H9 (cell line): ENCODE measurements at regions not wholly inside any gene's neighbourhood (a gene's known extent, or its start where the extent isn't known, plus 50 kb on each side); places are given as distances from the start of the nearest gene placed in this dataset.

Experiments
- DNase-seq: peaks from one replicate; pipeline ENCODE4 v3.0.0-alpha.2; 2017
- H2AFZ ChIP-seq: one replicate; pipeline ENCODE4 v1.6.1; 2013; ENCODE audit warnings: mild to moderate bottlenecking, low read length, control low read depth, moderate library complexity
- H2AK5ac ChIP-seq: 2 replicates; pipeline ENCODE4 v1.6.1; 2013; ENCODE audit warnings: low read length, control low read depth, mixed read lengths; ENCODE audit not compliant: insufficient read length
- H2BK120ac ChIP-seq: one replicate; pipeline ENCODE4 v1.6.1; 2013; ENCODE audit warnings: low read depth, mild to moderate bottlenecking, low read length, control low read depth, inconsistent platforms; ENCODE audit not compliant: poor library complexity, severe bottlenecking
- H2BK12ac ChIP-seq: 2 replicates; pipeline ENCODE4 v1.6.1; 2013; ENCODE audit warnings: low read length, control low read depth, mixed read lengths, low read depth; ENCODE audit not compliant: insufficient read length
- H2BK15ac ChIP-seq: 2 replicates; pipeline ENCODE4 v1.6.1; 2013; ENCODE audit warnings: low read depth, low read length, control low read depth
- H2BK20ac ChIP-seq: one replicate; pipeline ENCODE4 v1.6.1; 2013; ENCODE audit warnings: low read depth, mild to moderate bottlenecking, low read length, control low read depth, inconsistent platforms; ENCODE audit not compliant: poor library complexity, severe bottlenecking
- H2BK5ac ChIP-seq: 2 replicates; pipeline ENCODE4 v1.6.1; 2013; ENCODE audit warnings: low read length, control low read depth, mixed read lengths; ENCODE audit not compliant: insufficient read length
- H3K14ac ChIP-seq: 2 replicates; pipeline ENCODE4 v1.6.1; 2013; ENCODE audit warnings: low read length, control low read depth; ENCODE audit not compliant: insufficient read depth
- H3K18ac ChIP-seq: 2 replicates; pipeline ENCODE4 v1.6.1; 2013; ENCODE audit warnings: low read depth, mild to moderate bottlenecking, mixed read lengths, low read length, control low read depth; ENCODE audit not compliant: insufficient read length
- H3K23ac ChIP-seq: 2 replicates; pipeline ENCODE4 v1.6.1; 2013; ENCODE audit warnings: low read length, control low read depth, mixed read lengths, low read depth; ENCODE audit not compliant: insufficient read length
- H3K23me2 ChIP-seq: 2 replicates; pipeline ENCODE4 v1.6.1; 2013; ENCODE audit warnings: low read depth, mild to moderate bottlenecking, mixed read lengths, low read length, control low read depth; ENCODE audit not compliant: insufficient read length, poor library complexity, severe bottlenecking
- H3K27ac ChIP-seq: 2 replicates; pipeline ENCODE4 v1.5.1; 2013; ENCODE audit warnings: low read length, control low read depth, mixed read lengths, low read depth; ENCODE audit not compliant: insufficient read length
- H3K27me3 ChIP-seq: 2 replicates; pipeline ENCODE4 v1.6.1; 2013; ENCODE audit warnings: low read length, control low read depth, inconsistent platforms; ENCODE audit not compliant: insufficient read depth
- H3K4ac ChIP-seq: 2 replicates; pipeline ENCODE4 v1.6.1; 2013; ENCODE audit warnings: low read depth, mild to moderate bottlenecking, control low read depth, inconsistent platforms, low read length, moderate library complexity
- H3K4me1 ChIP-seq: 2 replicates; pipeline ENCODE4 v1.6.1; 2013; ENCODE audit warnings: low read length, control low read depth, inconsistent platforms; ENCODE audit not compliant: insufficient read depth
- H3K4me2 ChIP-seq: 2 replicates; pipeline ENCODE4 v1.6.1; 2013; ENCODE audit warnings: low read length, control low read depth, mixed read lengths; ENCODE audit not compliant: insufficient read length, insufficient read depth
- H3K56ac ChIP-seq: 2 replicates; pipeline ENCODE4 v1.6.1; 2013; ENCODE audit warnings: low read depth, mild to moderate bottlenecking, mixed read lengths, low read length, control low read depth; ENCODE audit not compliant: insufficient read length
- H3K79me1 ChIP-seq: 2 replicates; pipeline ENCODE4 v1.6.1; 2013; ENCODE audit warnings: low read depth, mild to moderate bottlenecking, moderate library complexity, low read length, control low read depth, inconsistent platforms; ENCODE audit not compliant: insufficient read depth, poor library complexity, severe bottlenecking
- H3K79me2 ChIP-seq: 2 replicates; pipeline ENCODE4 v1.6.1; 2013; ENCODE audit warnings: low read length, control low read depth, inconsistent platforms; ENCODE audit not compliant: insufficient read depth
- H3K9ac ChIP-seq: 2 replicates; pipeline ENCODE4 v1.6.1; 2013; ENCODE audit warnings: low read length, control low read depth, mixed read lengths; ENCODE audit not compliant: insufficient read length; ENCODE audit errors: extremely low read depth
- H3K9me3 ChIP-seq: one replicate; pipeline ENCODE4 v1.6.1; 2013; ENCODE audit warnings: low read depth, low read length, inconsistent platforms; ENCODE audit not compliant: control insufficient read depth
- H3T11ph ChIP-seq: one replicate; pipeline ENCODE4 v1.6.1; 2013; ENCODE audit warnings: mild to moderate bottlenecking, low read length, control low read depth, inconsistent platforms
- H4K20me1 ChIP-seq: one replicate; pipeline ENCODE4 v1.6.1; 2013; ENCODE audit not compliant: control insufficient read depth, insufficient read length, insufficient read depth
- H4K5ac ChIP-seq: 2 replicates; pipeline ENCODE4 v1.6.1; 2013; ENCODE audit warnings: low read depth, mild to moderate bottlenecking, mixed read lengths, low read length, control low read depth; ENCODE audit not compliant: insufficient read length
- H4K8ac ChIP-seq: replicated peaks from 2 replicates; pipeline ENCODE4 v1.6.1; 2013; ENCODE audit warnings: low read length, control low read depth, mixed read lengths, low read depth; ENCODE audit not compliant: insufficient read length
- H4K91ac ChIP-seq: 2 replicates; pipeline ENCODE4 v1.6.1; 2013; ENCODE audit warnings: low read depth, mild to moderate bottlenecking, moderate library complexity, mixed read lengths, low read length, control low read depth; ENCODE audit not compliant: insufficient read length
- H3K27ac Mint-ChIP-seq, 3 experiments: 2 replicates in 2 of 3; 3 replicates in 1 of 3; pipeline ENCODE4 v1.8.0; 2020 to 2021; ENCODE audit warnings: mixed read lengths in 3 of 3, mild to moderate bottlenecking in 1 of 3, moderate library complexity in 1 of 3
- H3K27me3 Mint-ChIP-seq: 2 replicates; pipeline ENCODE4 v1.8.0; 2021; ENCODE audit warnings: low read depth, mild to moderate bottlenecking, moderate library complexity, mixed read lengths
- H3K36me3 Mint-ChIP-seq, 3 experiments: 2 replicates in 2 of 3; 3 replicates in 1 of 3; pipeline ENCODE4 v1.8.0; 2020 to 2021; ENCODE audit warnings: low read depth in 3 of 3, mixed read lengths in 3 of 3; ENCODE audit not compliant: insufficient read depth in 1 of 3
- H3K4me1 Mint-ChIP-seq, 2 experiments: 2 replicates each; pipeline ENCODE4 v1.8.0; 2020; ENCODE audit warnings: mixed read lengths in 2 of 2
- H3K4me3 Mint-ChIP-seq, 2 experiments: 2 replicates in 1 of 2; 3 replicates in 1 of 2; pipeline ENCODE4 v1.8.0; 2020 to 2021; ENCODE audit warnings: mild to moderate bottlenecking in 2 of 2, mixed read lengths in 2 of 2, moderate library complexity in 1 of 2
- H3K9me3 Mint-ChIP-seq, 2 experiments: 2 replicates in 1 of 2; 3 replicates in 1 of 2; pipeline ENCODE4 v1.8.0; 2020; ENCODE audit warnings: mild to moderate bottlenecking in 2 of 2, mixed read lengths in 2 of 2, moderate library complexity in 1 of 2
- WGBS: extraction: QIAGEN DNeasy Blood & Tissue Kit; methylation state at CpG from one replicate; pipeline ENCODE4 v1.1.7; 2013; ENCODE audit warnings: missing lambda C conversion rate, low lambda C conversion rate, mixed read lengths; ENCODE audit not compliant: insufficient read length; ENCODE audit errors: extremely low coverage; 5-methylcytosine and 5-hydroxymethylcytosine counted together
- TF ChIP-seq, protein P1 (sequence below): fragments of 200-600 bp; sonication (generic); conservative IDR thresholded peaks from 3 replicates; pipeline ENCODE4 v1.8.0; 2021; ENCODE audit warnings: antibody characterized with exemption, mild to moderate bottlenecking

DNA sequence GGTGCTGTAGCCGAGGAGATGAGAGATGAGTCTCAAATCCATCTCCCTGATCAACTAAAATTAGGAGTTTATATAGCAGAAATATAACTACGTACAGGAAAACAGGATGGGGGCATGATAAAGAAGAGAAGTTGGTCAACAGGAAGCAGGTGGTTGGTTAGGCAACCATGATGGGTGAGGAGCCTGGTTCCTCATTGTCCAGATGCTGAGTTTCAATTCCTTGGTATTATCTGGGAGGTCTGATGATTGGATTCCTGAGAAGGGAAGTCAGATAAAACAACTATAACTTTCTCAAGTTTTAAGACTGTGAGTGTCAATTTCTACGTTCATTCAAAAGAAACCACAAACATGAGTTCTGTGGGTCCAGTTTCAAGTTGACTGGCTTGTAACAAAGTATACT is 323.9 kb downstream of the MTRR start:
- H3K4ac ChIP-seq, result no peak overlapping the region
- H4K91ac ChIP-seq, result no peak overlapping the region
- no peak overlapping the region for H3K14ac ChIP-seq
- H3K23me2 ChIP-seq, result no peaks in the 10 kb centered on the region
- no peak for DNase-seq
- H2AFZ ChIP-seq, result no peak overlapping the region
- H2BK120ac ChIP-seq, result no peak overlapping the region
- Mint-ChIP-seq H3K9me3 (peaks cover 2 to 4% of the 10 kb centered on the region in 2 experiments; a peak in 4 of 5 replicates), H3K4me1 (no peaks in the 10 kb centered on the region), H3K27me3 (no peaks in the 10 kb centered on the region), H3K27ac (no peak overlapping the region), H3K4me3 (no peak overlapping the region), H3K36me3 (no peaks in the 10 kb centered on the region; a peak in 1 of 7 replicates)
- no peaks in the 10 kb centered on the region for H4K20me1 ChIP-seq
- no peak overlapping the region for H3K18ac ChIP-seq
- H3T11ph ChIP-seq, result no peak overlapping the region
- H2AK5ac ChIP-seq, result no peak overlapping the region
- no peak overlapping the region for H4K8ac ChIP-seq
- WGBS, result no CpG with 5 or more reads among the region's 3 CpGs
- H3K79me1 ChIP-seq, result no peaks in the 10 kb centered on the region
- H3K56ac ChIP-seq, result no peak overlapping the region
- H2BK20ac ChIP-seq, result no peak overlapping the region
- H3K23ac ChIP-seq, result no peak overlapping the region
- no peak overlapping the region for H3K27ac ChIP-seq
- no peak overlapping the region for H4K5ac ChIP-seq
- H3K9ac ChIP-seq, result no peak overlapping the region
- H3K4me2 ChIP-seq, result no peak overlapping the region
- TF ChIP-seq, protein P1, sequence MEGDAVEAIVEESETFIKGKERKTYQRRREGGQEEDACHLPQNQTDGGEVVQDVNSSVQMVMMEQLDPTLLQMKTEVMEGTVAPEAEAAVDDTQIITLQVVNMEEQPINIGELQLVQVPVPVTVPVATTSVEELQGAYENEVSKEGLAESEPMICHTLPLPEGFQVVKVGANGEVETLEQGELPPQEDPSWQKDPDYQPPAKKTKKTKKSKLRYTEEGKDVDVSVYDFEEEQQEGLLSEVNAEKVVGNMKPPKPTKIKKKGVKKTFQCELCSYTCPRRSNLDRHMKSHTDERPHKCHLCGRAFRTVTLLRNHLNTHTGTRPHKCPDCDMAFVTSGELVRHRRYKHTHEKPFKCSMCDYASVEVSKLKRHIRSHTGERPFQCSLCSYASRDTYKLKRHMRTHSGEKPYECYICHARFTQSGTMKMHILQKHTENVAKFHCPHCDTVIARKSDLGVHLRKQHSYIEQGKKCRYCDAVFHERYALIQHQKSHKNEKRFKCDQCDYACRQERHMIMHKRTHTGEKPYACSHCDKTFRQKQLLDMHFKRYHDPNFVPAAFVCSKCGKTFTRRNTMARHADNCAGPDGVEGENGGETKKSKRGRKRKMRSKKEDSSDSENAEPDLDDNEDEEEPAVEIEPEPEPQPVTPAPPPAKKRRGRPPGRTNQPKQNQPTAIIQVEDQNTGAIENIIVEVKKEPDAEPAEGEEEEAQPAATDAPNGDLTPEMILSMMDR, result no peak
- no peak overlapping the region for H2BK15ac ChIP-seq
- no peaks in the 10 kb centered on the region for H3K79me2 ChIP-seq
- no peak overlapping the region for H2BK5ac ChIP-seq
- H3K4me1 ChIP-seq, result no peaks in the 10 kb centered on the region
- H3K27me3 ChIP-seq, result no peaks in the 10 kb centered on the region
- H2BK12ac ChIP-seq, result no peak overlapping the region
- no peaks in the 10 kb centered on the region for H3K9me3 ChIP-seq
